ENCODE measurements at regions not wholly inside any gene's neighbourhood (a gene's known extent, or its start where the extent isn't known, plus 50 kb on each side); places are given as distances from the start of the nearest gene placed in this dataset.

GRCh38 chr10:78377356-78377755 lies 343.7 kb downstream of the RPS24 start:
- TF ChIP-seq CTCF (IDR thresholded peaks at IDR 0.05): no peak
- TF ChIP-seq ZFX (IDR thresholded peaks at IDR 0.05; ENCODE audit: borderline replicate concordance): no peak

Data from 22Rv1 (cell line).